ENCODE measurements at regions not wholly inside any gene's neighbourhood (a gene's known extent, or its start where the extent isn't known, plus 50 kb on each side); places are given as distances from the start of the nearest gene placed in this dataset.

DNA sequence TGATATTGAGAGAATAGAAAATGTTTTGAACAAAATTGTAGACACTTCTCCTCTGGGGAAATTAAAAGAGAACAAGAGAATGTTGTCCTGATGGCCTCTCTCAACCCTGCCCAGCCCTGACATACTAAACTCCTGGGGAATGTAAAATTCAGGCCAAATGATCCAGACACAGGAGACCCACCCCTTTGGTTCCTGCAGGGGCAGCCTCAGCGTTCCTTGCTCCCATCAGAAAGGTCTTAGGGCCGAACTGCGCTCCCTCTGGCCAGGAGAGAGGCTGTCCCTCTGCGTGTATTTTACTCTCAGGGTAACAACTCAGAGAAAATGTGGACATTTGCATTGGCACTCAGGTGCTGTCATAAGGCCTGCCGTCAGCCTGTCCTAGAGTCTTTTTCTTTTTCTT, 616.3 kb upstream of the KLF4 start:
- TF ChIP-seq, protein P1, sequence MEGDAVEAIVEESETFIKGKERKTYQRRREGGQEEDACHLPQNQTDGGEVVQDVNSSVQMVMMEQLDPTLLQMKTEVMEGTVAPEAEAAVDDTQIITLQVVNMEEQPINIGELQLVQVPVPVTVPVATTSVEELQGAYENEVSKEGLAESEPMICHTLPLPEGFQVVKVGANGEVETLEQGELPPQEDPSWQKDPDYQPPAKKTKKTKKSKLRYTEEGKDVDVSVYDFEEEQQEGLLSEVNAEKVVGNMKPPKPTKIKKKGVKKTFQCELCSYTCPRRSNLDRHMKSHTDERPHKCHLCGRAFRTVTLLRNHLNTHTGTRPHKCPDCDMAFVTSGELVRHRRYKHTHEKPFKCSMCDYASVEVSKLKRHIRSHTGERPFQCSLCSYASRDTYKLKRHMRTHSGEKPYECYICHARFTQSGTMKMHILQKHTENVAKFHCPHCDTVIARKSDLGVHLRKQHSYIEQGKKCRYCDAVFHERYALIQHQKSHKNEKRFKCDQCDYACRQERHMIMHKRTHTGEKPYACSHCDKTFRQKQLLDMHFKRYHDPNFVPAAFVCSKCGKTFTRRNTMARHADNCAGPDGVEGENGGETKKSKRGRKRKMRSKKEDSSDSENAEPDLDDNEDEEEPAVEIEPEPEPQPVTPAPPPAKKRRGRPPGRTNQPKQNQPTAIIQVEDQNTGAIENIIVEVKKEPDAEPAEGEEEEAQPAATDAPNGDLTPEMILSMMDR (optimal IDR thresholded peaks at IDR 0.05 in 1 of 3, IDR thresholded peaks at IDR 0.05 in 1 of 3, conservative IDR thresholded peaks at IDR 0.05 in 1 of 3; ENCODE audit: extremely low read depth in 1 of 3, insufficient read depth in 2 of 3, low read length in 3 of 3) = no peak
- no peak for TF ChIP-seq EZH2 (IDR thresholded peaks at IDR 0.05; ENCODE audit: low read length)

Data from keratinocyte (primary cell).